Neural progenitor cell (in vitro differentiated cells): ENCODE measurements at regions not wholly inside any gene's neighbourhood (a gene's known extent, or its start where the extent isn't known, plus 50 kb on each side); places are given as distances from the start of the nearest gene placed in this dataset.

Experiments used
- DNase-seq: peaks from one replicate; pipeline ENCODE4 v3.0.0-alpha.2; 2016; ENCODE audit warnings: low spot score
- H2AFZ ChIP-seq: fragments of 200-600 bp; sonication (generic); replicated peaks from 2 replicates; pipeline ENCODE4 v1.6.1; 2016; ENCODE audit warnings: antibody characterized with exemption
- H3F3A ChIP-seq: fragments of 200-600 bp; sonication (generic); 2 replicates; pipeline ENCODE4 v1.6.1; 2016; ENCODE audit warnings: antibody characterized with exemption, low read depth
- H3K27ac ChIP-seq: fragments of 200-600 bp; sonication (generic); 2 replicates; pipeline ENCODE4 v1.5.1; 2016; ENCODE audit warnings: mild to moderate bottlenecking
- H3K27me3 ChIP-seq: fragments of 200-600 bp; sonication (generic); 2 replicates; pipeline ENCODE4 v1.6.1; 2016; ENCODE audit warnings: mild to moderate bottlenecking, moderate library complexity
- H3K36me3 ChIP-seq: fragments of 200-600 bp; sonication (generic); 2 replicates; pipeline ENCODE4 v1.5.1; 2016
- H3K4me1 ChIP-seq: fragments of 200-600 bp; sonication (generic); 2 replicates; pipeline ENCODE4 v1.6.1; 2016; ENCODE audit warnings: mixed run types
- H3K4me2 ChIP-seq: fragments of 200-600 bp; sonication (generic); 2 replicates; pipeline ENCODE4 v1.6.1; 2016
- H3K4me3 ChIP-seq: fragments of 200-600 bp; sonication (generic); 2 replicates; pipeline ENCODE4 v1.5.1; 2016
- H3K79me2 ChIP-seq: fragments of 200-600 bp; sonication (generic); 2 replicates; pipeline ENCODE4 v1.6.1; 2016; ENCODE audit warnings: low read depth
- H3K9ac ChIP-seq: fragments of 200-600 bp; sonication (generic); 2 replicates; pipeline ENCODE4 v1.6.1; 2016
- H3K9me3 ChIP-seq: fragments of 200-600 bp; sonication (generic); 2 replicates; pipeline ENCODE4 v1.5.1; 2016; ENCODE audit warnings: low read depth
- H4K20me1 ChIP-seq: fragments of 200-600 bp; sonication (generic); 2 replicates; pipeline ENCODE4 v1.6.1; 2016; ENCODE audit warnings: low read depth
- H3K27ac Mint-ChIP-seq: 3 replicates; pipeline ENCODE4 v1.8.0; 2021; ENCODE audit warnings: mixed read lengths
- H3K27me3 Mint-ChIP-seq: 2 replicates; pipeline ENCODE4 v1.8.0; 2022; ENCODE audit warnings: low read depth, mild to moderate bottlenecking, inconsistent platforms, moderate library complexity, mixed read lengths; ENCODE audit not compliant: insufficient read depth
- H3K36me3 Mint-ChIP-seq: 3 replicates; pipeline ENCODE4 v1.8.0; 2021; ENCODE audit warnings: mixed read lengths
- H3K4me1 Mint-ChIP-seq: 3 replicates; pipeline ENCODE4 v1.8.0; 2021; ENCODE audit warnings: mixed read lengths
- H3K4me3 Mint-ChIP-seq: 3 replicates; pipeline ENCODE4 v1.8.0; 2021; ENCODE audit warnings: mild to moderate bottlenecking, moderate library complexity, mixed read lengths
- H3K9me3 Mint-ChIP-seq: 3 replicates; pipeline ENCODE4 v1.8.0; 2020; ENCODE audit warnings: mixed read lengths
- EZH2 ChIP-seq: fragments of 200-600 bp; sonication (generic); IDR thresholded peaks from 2 replicates; pipeline ENCODE4 v1.6.1; 2017; ENCODE audit warnings: antibody characterized with exemption, mild to moderate bottlenecking, moderate library complexity
- EZH2phosphoT487 ChIP-seq: fragments of 200-600 bp; sonication (generic); IDR thresholded peaks from 2 replicates; pipeline ENCODE4 v1.6.1; 2017; ENCODE audit warnings: antibody characterized with exemption
- TF ChIP-seq, protein P1 (sequence below): fragments of 200-600 bp; sonication (generic); IDR thresholded peaks from 2 replicates; pipeline ENCODE4 v1.5.1; 2017; ENCODE audit warnings: antibody characterized with exemption, mild to moderate bottlenecking

GRCh38 chr12:105552056-105552455 is 221.6 kb downstream of the C12orf75 start:
- no peaks in the 10 kb centered on the region for H3K36me3 Mint-ChIP-seq
- Histone ChIP-seq H2AFZ (no peak overlapping the region), H3K4me1 (peaks cover 29% of the 10 kb centered on the region), H3K79me2 (no peaks in the 10 kb centered on the region), H3F3A (peaks cover 19% of the 10 kb centered on the region), H4K20me1 (no peaks in the 10 kb centered on the region), H3K36me3 (no peaks in the 10 kb centered on the region), H3K9ac (no peak overlapping the region), H3K27ac (no peak overlapping the region), H3K4me2 (no peak overlapping the region), H3K4me3 (no peak overlapping the region), H3K27me3 (no peaks in the 10 kb centered on the region), H3K9me3 (no peaks in the 10 kb centered on the region)
- H3K4me1 Mint-ChIP-seq: peaks cover 15% of the 10 kb centered on the region
- H3K4me3 Mint-ChIP-seq: no peak overlapping the region
- no peak for DNase-seq
- TF ChIP-seq EZH2 (no peak), EZH2phosphoT487 (no peak)
- TF ChIP-seq, protein P1, sequence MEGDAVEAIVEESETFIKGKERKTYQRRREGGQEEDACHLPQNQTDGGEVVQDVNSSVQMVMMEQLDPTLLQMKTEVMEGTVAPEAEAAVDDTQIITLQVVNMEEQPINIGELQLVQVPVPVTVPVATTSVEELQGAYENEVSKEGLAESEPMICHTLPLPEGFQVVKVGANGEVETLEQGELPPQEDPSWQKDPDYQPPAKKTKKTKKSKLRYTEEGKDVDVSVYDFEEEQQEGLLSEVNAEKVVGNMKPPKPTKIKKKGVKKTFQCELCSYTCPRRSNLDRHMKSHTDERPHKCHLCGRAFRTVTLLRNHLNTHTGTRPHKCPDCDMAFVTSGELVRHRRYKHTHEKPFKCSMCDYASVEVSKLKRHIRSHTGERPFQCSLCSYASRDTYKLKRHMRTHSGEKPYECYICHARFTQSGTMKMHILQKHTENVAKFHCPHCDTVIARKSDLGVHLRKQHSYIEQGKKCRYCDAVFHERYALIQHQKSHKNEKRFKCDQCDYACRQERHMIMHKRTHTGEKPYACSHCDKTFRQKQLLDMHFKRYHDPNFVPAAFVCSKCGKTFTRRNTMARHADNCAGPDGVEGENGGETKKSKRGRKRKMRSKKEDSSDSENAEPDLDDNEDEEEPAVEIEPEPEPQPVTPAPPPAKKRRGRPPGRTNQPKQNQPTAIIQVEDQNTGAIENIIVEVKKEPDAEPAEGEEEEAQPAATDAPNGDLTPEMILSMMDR: no peak
- peaks cover 5% of the 10 kb centered on the region for H3K27me3 Mint-ChIP-seq
- H3K9me3 Mint-ChIP-seq: peaks cover 3% of the 10 kb centered on the region
- no peak overlapping the region for H3K27ac Mint-ChIP-seq

- H3K4me1 ChIP-seq: peaks cover 29% of the 10 kb centered on the region
- H2AFZ ChIP-seq: no peak overlapping the region
- H3K4me2 ChIP-seq: peak overlapping the region; percentile 67
- TF ChIP-seq, protein P1: no peak
- TF ChIP-seq EZH2phosphoT487: peak; percentile 21
- no peaks in the 10 kb centered on the region for H3K27me3 ChIP-seq
- H3K9me3 ChIP-seq: no peaks in the 10 kb centered on the region
- peak; percentile 70 for DNase-seq
- no peaks in the 10 kb centered on the region for H4K20me1 ChIP-seq
- peak overlapping the region; percentile 76 for H3K27ac ChIP-seq
- peak overlapping the region; percentile 19 for H3K27ac Mint-ChIP-seq
- H3K27me3 Mint-ChIP-seq: peaks cover 4% of the 10 kb centered on the region
- no peaks in the 10 kb centered on the region for H3K79me2 ChIP-seq
- no peak overlapping the region for H3K4me3 Mint-ChIP-seq
- H3K4me3 ChIP-seq: no peak overlapping the region
- no peaks in the 10 kb centered on the region for H3K36me3 ChIP-seq
- H3K4me1 Mint-ChIP-seq: peaks cover 15% of the 10 kb centered on the region
- H3K9me3 Mint-ChIP-seq: no peaks in the 10 kb centered on the region
- H3K36me3 Mint-ChIP-seq: no peaks in the 10 kb centered on the region
- no peak overlapping the region for H3K9ac ChIP-seq
- H3F3A ChIP-seq: peaks cover 19% of the 10 kb centered on the region
These were observed 223.8 kb downstream of the C12orf75 start for GRCh38 chr12:105554223-105554678.

DNA sequence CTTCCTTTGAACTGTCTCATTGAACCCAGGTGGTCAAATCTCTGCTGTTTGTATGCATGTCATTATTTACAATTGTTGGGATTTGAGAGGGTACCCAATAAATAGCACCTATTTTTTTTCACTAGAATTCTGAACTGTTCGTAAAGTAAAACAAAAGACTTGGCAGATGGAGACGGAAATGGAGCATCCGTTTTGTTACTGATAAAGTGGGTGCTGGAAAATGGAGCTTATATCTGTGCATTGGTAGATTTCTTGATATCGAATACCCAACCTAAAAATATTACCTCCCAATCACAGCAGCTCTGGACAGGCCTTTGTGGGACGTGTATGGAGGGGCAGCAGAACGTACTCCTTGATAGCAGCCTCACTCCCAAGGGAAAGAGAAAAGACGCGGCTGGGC is 224.4 kb downstream of the C12orf75 start:
- H3K4me1 Mint-ChIP-seq: peaks cover 15% of the 10 kb centered on the region
- H3K4me3 ChIP-seq: no peak overlapping the region

DNA sequence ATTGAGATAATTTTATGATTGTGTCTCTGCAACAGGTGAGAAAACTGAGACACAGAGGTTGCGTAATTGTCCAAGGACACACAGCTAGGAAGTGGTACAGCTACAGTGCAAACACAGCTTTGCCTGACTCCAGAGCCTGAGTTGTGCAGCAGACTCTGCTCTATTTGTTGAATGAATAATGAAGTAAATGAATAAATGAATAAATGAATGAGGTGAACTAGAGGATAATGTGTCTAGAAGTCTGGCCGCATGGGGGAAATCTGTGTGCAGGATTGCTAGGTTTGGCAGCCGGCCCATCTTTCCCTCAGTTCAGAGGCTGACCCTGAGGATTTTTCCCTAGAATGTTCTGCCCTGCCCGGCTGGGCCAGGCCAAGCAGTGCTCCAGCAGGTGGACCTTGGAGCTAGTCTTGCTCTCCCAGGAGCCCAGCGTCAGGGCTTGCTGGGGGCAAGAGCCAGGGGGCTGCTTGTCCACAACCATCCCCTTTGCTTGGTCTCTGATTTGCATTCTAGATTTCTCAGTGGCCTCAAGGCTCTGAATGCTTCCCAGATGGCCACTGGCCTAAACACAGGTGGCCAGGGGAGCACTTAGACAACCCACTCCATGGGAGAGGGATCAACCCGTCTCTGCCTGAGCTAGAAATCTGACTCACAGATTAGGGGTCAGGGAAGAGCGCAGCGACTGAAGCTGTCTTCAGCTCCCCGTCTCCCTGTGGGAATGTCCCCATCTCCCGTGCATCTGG is 225.2 kb downstream of the C12orf75 start:
- no peaks in the 10 kb centered on the region for H3K36me3 ChIP-seq
- Mint-ChIP-seq H3K4me3 (no peak overlapping the region), H3K4me1 (peaks cover 15% of the 10 kb centered on the region), H3K27me3 (peaks cover 4% of the 10 kb centered on the region), H3K36me3 (no peaks in the 10 kb centered on the region), H3K9me3 (no peaks in the 10 kb centered on the region), H3K27ac (no peak overlapping the region)
- H3K79me2 ChIP-seq: no peaks in the 10 kb centered on the region
- H3K4me1 ChIP-seq: peaks cover 29% of the 10 kb centered on the region
- no peak overlapping the region for H3K4me2 ChIP-seq
- H3K27ac ChIP-seq: no peak overlapping the region
- H3K27me3 ChIP-seq: no peaks in the 10 kb centered on the region
- H2AFZ ChIP-seq: no peak overlapping the region
- H3K9me3 ChIP-seq: no peaks in the 10 kb centered on the region
- no peaks in the 10 kb centered on the region for H4K20me1 ChIP-seq
- no peak for DNase-seq
- H3K9ac ChIP-seq: no peak overlapping the region
- H3F3A ChIP-seq: peaks cover 19% of the 10 kb centered on the region
- no peak for TF ChIP-seq EZH2phosphoT487
- TF ChIP-seq EZH2: no peak
- TF ChIP-seq, protein P1: no peak
- no peak overlapping the region for H3K4me3 ChIP-seq

More for the DNA sequence above, 224.4 kb downstream of the C12orf75 start:
- peak overlapping the region; percentile 76 for H3K27ac ChIP-seq
- Mint-ChIP-seq H3K9me3 (no peaks in the 10 kb centered on the region), H3K4me3 (no peak overlapping the region), H3K27ac (no peak overlapping the region), H3K36me3 (no peaks in the 10 kb centered on the region), H3K27me3 (peaks cover 4% of the 10 kb centered on the region)
- peaks cover 29% of the 10 kb centered on the region for H3K4me1 ChIP-seq
- no peak for TF ChIP-seq EZH2
- no peak for TF ChIP-seq EZH2phosphoT487
- no peaks in the 10 kb centered on the region for H4K20me1 ChIP-seq
- no peak for DNase-seq
- H3K27me3 ChIP-seq: no peaks in the 10 kb centered on the region
- H3K9me3 ChIP-seq: no peaks in the 10 kb centered on the region
- H2AFZ ChIP-seq: no peak overlapping the region
- H3K79me2 ChIP-seq: no peaks in the 10 kb centered on the region
- no peaks in the 10 kb centered on the region for H3K36me3 ChIP-seq
- peak overlapping the region; percentile 67 for H3K4me2 ChIP-seq
- peaks cover 19% of the 10 kb centered on the region for H3F3A ChIP-seq
- H3K9ac ChIP-seq: no peak overlapping the region
